ENCODE measurements at regions not wholly inside any gene's neighbourhood (a gene's known extent, or its start where the extent isn't known, plus 50 kb on each side); places are given as distances from the start of the nearest gene placed in this dataset.

GRCh38 chr2:41410011-41410410 is 637.8 kb upstream of the PKDCC start:
- H3K27me3 ChIP-seq (ENCODE audit: control insufficient read depth, insufficient read depth, low read length), result no peaks in the 10 kb centered on the region
- H3K4me1 ChIP-seq (ENCODE audit: control insufficient read depth, insufficient read depth, low read length), result no peaks in the 10 kb centered on the region
- H3K4me3 ChIP-seq (ENCODE audit: low read length), result no peak overlapping the region
- WGBS (ENCODE audit: insufficient coverage), result no CpG with 5 or more reads among the region's 3 CpGs
- no peak for DNase-seq
- no peak overlapping the region for H3K27ac ChIP-seq (ENCODE audit: low read length)
- H3K36me3 ChIP-seq (ENCODE audit: control insufficient read depth, insufficient read depth, low read length), result no peaks in the 10 kb centered on the region
- no peaks in the 10 kb centered on the region for H3K9me3 ChIP-seq (replicated peaks; ENCODE audit: control insufficient read depth, low read depth, low read length)

- WGBS (ENCODE audit: insufficient coverage), result 38% methylated on average over 2 of the region's 4 CpGs
- peak; percentile 78 for DNase-seq
These were observed 633.9 kb upstream of the PKDCC start for GRCh38 chr2:41413813-41414485.

GRCh38 chr2:41414486-41415230 is 633.2 kb upstream of the PKDCC start:
- DNase-seq, result peak; percentile 17
- Histone ChIP-seq H3K9me3 (replicated peaks; ENCODE audit: control insufficient read depth, low read depth, low read length) (no peaks in the 10 kb centered on the region), H3K27ac (ENCODE audit: low read length) (no peak overlapping the region), H3K4me3 (ENCODE audit: low read length) (no peak overlapping the region), H3K36me3 (ENCODE audit: control insufficient read depth, insufficient read depth, low read length) (no peaks in the 10 kb centered on the region), H3K27me3 (ENCODE audit: control insufficient read depth, insufficient read depth, low read length) (no peaks in the 10 kb centered on the region), H3K4me1 (ENCODE audit: control insufficient read depth, insufficient read depth, low read length) (no peaks in the 10 kb centered on the region)
- WGBS (ENCODE audit: insufficient coverage), result 71% methylated on average over 1 of the region's 5 CpGs

More at GRCh38 chr2:41413813-41414485, 633.9 kb upstream of the PKDCC start:
- H3K4me1 ChIP-seq (ENCODE audit: control insufficient read depth, insufficient read depth, low read length), result no peaks in the 10 kb centered on the region
- no peaks in the 10 kb centered on the region for H3K27me3 ChIP-seq (ENCODE audit: control insufficient read depth, insufficient read depth, low read length)
- H3K27ac ChIP-seq (ENCODE audit: low read length), result no peak overlapping the region
- H3K36me3 ChIP-seq (ENCODE audit: control insufficient read depth, insufficient read depth, low read length), result no peaks in the 10 kb centered on the region
- H3K9me3 ChIP-seq (replicated peaks; ENCODE audit: control insufficient read depth, low read depth, low read length), result no peaks in the 10 kb centered on the region
- no peak overlapping the region for H3K4me3 ChIP-seq (ENCODE audit: low read length)

- Histone ChIP-seq H3K4me1 (ENCODE audit: control insufficient read depth, insufficient read depth, low read length) (no peaks in the 10 kb centered on the region), H3K36me3 (ENCODE audit: control insufficient read depth, insufficient read depth, low read length) (no peaks in the 10 kb centered on the region), H3K4me3 (ENCODE audit: low read length) (no peak overlapping the region), H3K27ac (ENCODE audit: low read length) (no peak overlapping the region), H3K9me3 (replicated peaks; ENCODE audit: control insufficient read depth, low read depth, low read length) (no peaks in the 10 kb centered on the region), H3K27me3 (ENCODE audit: control insufficient read depth, insufficient read depth, low read length) (no peaks in the 10 kb centered on the region)
- DNase-seq, result no peak
- no CpG with 5 or more reads among the region's 1 CpG for WGBS (ENCODE audit: insufficient coverage)
These were observed 630.3 kb upstream of the PKDCC start for GRCh38 chr2:41417511-41417910.

GRCh38 chr2:41420219-41420618 is 627.6 kb upstream of the PKDCC start:
- Histone ChIP-seq H3K27me3 (ENCODE audit: control insufficient read depth, insufficient read depth, low read length) (no peaks in the 10 kb centered on the region), H3K9me3 (replicated peaks; ENCODE audit: control insufficient read depth, low read depth, low read length) (no peaks in the 10 kb centered on the region), H3K36me3 (ENCODE audit: control insufficient read depth, insufficient read depth, low read length) (no peaks in the 10 kb centered on the region), H3K4me1 (ENCODE audit: control insufficient read depth, insufficient read depth, low read length) (no peaks in the 10 kb centered on the region), H3K27ac (ENCODE audit: low read length) (no peak overlapping the region), H3K4me3 (ENCODE audit: low read length) (no peak overlapping the region)
- DNase-seq, result peak; percentile 50
- WGBS (ENCODE audit: insufficient coverage), result no CpG with 5 or more reads among the region's 3 CpGs

GRCh38 chr2:41420872-41421271 is 626.9 kb upstream of the PKDCC start:
- Histone ChIP-seq H3K4me1 (ENCODE audit: control insufficient read depth, insufficient read depth, low read length) (no peaks in the 10 kb centered on the region), H3K4me3 (ENCODE audit: low read length) (no peak overlapping the region), H3K9me3 (replicated peaks; ENCODE audit: control insufficient read depth, low read depth, low read length) (no peaks in the 10 kb centered on the region), H3K36me3 (ENCODE audit: control insufficient read depth, insufficient read depth, low read length) (no peaks in the 10 kb centered on the region), H3K27me3 (ENCODE audit: control insufficient read depth, insufficient read depth, low read length) (no peaks in the 10 kb centered on the region), H3K27ac (ENCODE audit: low read length) (no peak overlapping the region)
- no peak for DNase-seq
- no CpG with 5 or more reads among the region's 1 CpG for WGBS (ENCODE audit: insufficient coverage)

- WGBS (ENCODE audit: insufficient coverage), result no CpG with 5 or more reads among the region's 2 CpGs
- DNase-seq, result peak; percentile 22
- Histone ChIP-seq H3K27ac (ENCODE audit: low read length) (no peak overlapping the region), H3K27me3 (ENCODE audit: control insufficient read depth, insufficient read depth, low read length) (no peaks in the 10 kb centered on the region), H3K4me3 (ENCODE audit: low read length) (no peak overlapping the region), H3K9me3 (replicated peaks; ENCODE audit: control insufficient read depth, low read depth, low read length) (no peaks in the 10 kb centered on the region), H3K4me1 (ENCODE audit: control insufficient read depth, insufficient read depth, low read length) (no peaks in the 10 kb centered on the region), H3K36me3 (ENCODE audit: control insufficient read depth, insufficient read depth, low read length) (no peaks in the 10 kb centered on the region)
These were observed 616.1 kb upstream of the PKDCC start for GRCh38 chr2:41431756-41432155.

- Histone ChIP-seq H3K4me3 (ENCODE audit: low read length) (no peak overlapping the region), H3K27me3 (ENCODE audit: control insufficient read depth, insufficient read depth, low read length) (no peaks in the 10 kb centered on the region), H3K36me3 (ENCODE audit: control insufficient read depth, insufficient read depth, low read length) (no peaks in the 10 kb centered on the region), H3K9me3 (replicated peaks; ENCODE audit: control insufficient read depth, low read depth, low read length) (no peaks in the 10 kb centered on the region), H3K4me1 (ENCODE audit: control insufficient read depth, insufficient read depth, low read length) (no peaks in the 10 kb centered on the region), H3K27ac (ENCODE audit: low read length) (no peak overlapping the region)
- no CpG with 5 or more reads among the region's 1 CpG for WGBS (ENCODE audit: insufficient coverage)
- no peak for DNase-seq
These were observed 615.4 kb upstream of the PKDCC start for GRCh38 chr2:41432459-41432858.

GRCh38 chr2:41434991-41435390 is 612.8 kb upstream of the PKDCC start:
- H3K9me3 ChIP-seq (replicated peaks; ENCODE audit: control insufficient read depth, low read depth, low read length), result no peaks in the 10 kb centered on the region
- no peak overlapping the region for H3K27ac ChIP-seq (ENCODE audit: low read length)
- H3K4me3 ChIP-seq (ENCODE audit: low read length), result no peak overlapping the region
- H3K27me3 ChIP-seq (ENCODE audit: control insufficient read depth, insufficient read depth, low read length), result no peaks in the 10 kb centered on the region
- 75% methylated on average over 1 of the region's 3 CpGs for WGBS (ENCODE audit: insufficient coverage)
- no peaks in the 10 kb centered on the region for H3K4me1 ChIP-seq (ENCODE audit: control insufficient read depth, insufficient read depth, low read length)
- H3K36me3 ChIP-seq (ENCODE audit: control insufficient read depth, insufficient read depth, low read length), result no peaks in the 10 kb centered on the region
- DNase-seq, result no peak

- H3K27me3 ChIP-seq (ENCODE audit: control insufficient read depth, insufficient read depth, low read length), result no peaks in the 10 kb centered on the region
- H3K4me3 ChIP-seq (ENCODE audit: low read length), result no peak overlapping the region
- H3K9me3 ChIP-seq (replicated peaks; ENCODE audit: control insufficient read depth, low read depth, low read length), result no peaks in the 10 kb centered on the region
- H3K4me1 ChIP-seq (ENCODE audit: control insufficient read depth, insufficient read depth, low read length), result no peaks in the 10 kb centered on the region
- no peaks in the 10 kb centered on the region for H3K36me3 ChIP-seq (ENCODE audit: control insufficient read depth, insufficient read depth, low read length)
- DNase-seq, result no peak
- no peak overlapping the region for H3K27ac ChIP-seq (ENCODE audit: low read length)
These were observed 605.9 kb upstream of the PKDCC start for GRCh38 chr2:41441958-41442357.

All from muscle of leg (tissue), 3 donors.